Colonic mucosa (tissue), 4 donors: ENCODE measurements at regions not wholly inside any gene's neighbourhood (a gene's known extent, or its start where the extent isn't known, plus 50 kb on each side); places are given as distances from the start of the nearest gene placed in this dataset.

Source experiments
- DNase-seq: peaks from one replicate; pipeline ENCODE4 v3.0.0-alpha.2; 2020
- H3K27ac ChIP-seq: fragments of 200-600 bp; one replicate; pipeline ENCODE4 v1.8.0; 2021
- H3K27me3 ChIP-seq: fragments of 200-600 bp; one replicate; pipeline ENCODE4 v1.8.0; 2021
- H3K36me3 ChIP-seq: fragments of 200-600 bp; one replicate; pipeline ENCODE4 v1.8.0; 2021
- H3K4me1 ChIP-seq: fragments of 200-600 bp; one replicate; pipeline ENCODE4 v1.8.0; 2021; ENCODE audit warnings: mild to moderate bottlenecking
- H3K4me3 ChIP-seq: fragments of 200-600 bp; one replicate; pipeline ENCODE4 v1.8.0; 2021
- H3K9ac ChIP-seq, 2 donors: one replicate each; pipeline ENCODE4 v1.7.0; 2013; ENCODE audit warnings: control low read depth in 2 of 2, low read depth in 2 of 2, low read length in 2 of 2
- H3K9me3 ChIP-seq: fragments of 200-600 bp; one replicate; pipeline ENCODE4 v1.8.0; 2021
- intact Hi-C: fragments of 100-400 bp; cut with DNase I; formaldehyde crosslinking; loops from one replicate; pipeline ENCODE4 v1.14.1; 2022
- TF ChIP-seq, protein P1 (sequence below): fragments of 200-600 bp; IDR thresholded peaks from one replicate; pipeline ENCODE4 v1.8.0; 2022; ENCODE audit warnings: antibody characterized with exemption, mild to moderate bottlenecking
- donor health status: healthy.
- donor health status: DM: no; HTN: no; CAD: no.
- donor health status: DM: no; HTN: no; CAD: no.

DNA sequence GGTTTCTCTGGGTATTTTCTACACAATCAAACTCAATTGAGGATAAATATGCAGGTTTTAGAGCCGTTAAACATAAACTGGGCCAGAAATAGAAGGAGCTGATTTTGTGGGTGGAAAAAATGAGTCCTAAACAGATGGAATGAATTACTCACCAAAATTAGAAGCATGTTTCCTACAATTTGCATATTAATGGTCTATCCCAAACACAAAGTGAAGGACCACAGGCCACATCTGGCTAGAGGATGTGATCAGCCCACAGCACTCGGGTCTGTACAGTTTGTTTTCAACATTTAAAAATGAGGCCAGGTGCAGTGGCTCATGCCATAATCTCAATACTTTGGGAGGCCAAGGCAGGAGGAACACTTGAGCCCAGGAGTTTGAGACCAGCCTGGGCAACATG is 296.3 kb downstream of the PREX1 start:
- Histone ChIP-seq H3K4me3 (no peak overlapping the region), H3K4me1 (no peaks in the 10 kb centered on the region), H3K27ac (no peak overlapping the region), H3K27me3 (no peaks in the 10 kb centered on the region), H3K9me3 (no peaks in the 10 kb centered on the region), H3K9ac (no peak overlapping the region), H3K36me3 (no peaks in the 10 kb centered on the region)
- TF ChIP-seq, protein P1, sequence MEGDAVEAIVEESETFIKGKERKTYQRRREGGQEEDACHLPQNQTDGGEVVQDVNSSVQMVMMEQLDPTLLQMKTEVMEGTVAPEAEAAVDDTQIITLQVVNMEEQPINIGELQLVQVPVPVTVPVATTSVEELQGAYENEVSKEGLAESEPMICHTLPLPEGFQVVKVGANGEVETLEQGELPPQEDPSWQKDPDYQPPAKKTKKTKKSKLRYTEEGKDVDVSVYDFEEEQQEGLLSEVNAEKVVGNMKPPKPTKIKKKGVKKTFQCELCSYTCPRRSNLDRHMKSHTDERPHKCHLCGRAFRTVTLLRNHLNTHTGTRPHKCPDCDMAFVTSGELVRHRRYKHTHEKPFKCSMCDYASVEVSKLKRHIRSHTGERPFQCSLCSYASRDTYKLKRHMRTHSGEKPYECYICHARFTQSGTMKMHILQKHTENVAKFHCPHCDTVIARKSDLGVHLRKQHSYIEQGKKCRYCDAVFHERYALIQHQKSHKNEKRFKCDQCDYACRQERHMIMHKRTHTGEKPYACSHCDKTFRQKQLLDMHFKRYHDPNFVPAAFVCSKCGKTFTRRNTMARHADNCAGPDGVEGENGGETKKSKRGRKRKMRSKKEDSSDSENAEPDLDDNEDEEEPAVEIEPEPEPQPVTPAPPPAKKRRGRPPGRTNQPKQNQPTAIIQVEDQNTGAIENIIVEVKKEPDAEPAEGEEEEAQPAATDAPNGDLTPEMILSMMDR, result no peak
- intact Hi-C loops, result no loop called here
- peak; percentile 3 for DNase-seq

DNA sequence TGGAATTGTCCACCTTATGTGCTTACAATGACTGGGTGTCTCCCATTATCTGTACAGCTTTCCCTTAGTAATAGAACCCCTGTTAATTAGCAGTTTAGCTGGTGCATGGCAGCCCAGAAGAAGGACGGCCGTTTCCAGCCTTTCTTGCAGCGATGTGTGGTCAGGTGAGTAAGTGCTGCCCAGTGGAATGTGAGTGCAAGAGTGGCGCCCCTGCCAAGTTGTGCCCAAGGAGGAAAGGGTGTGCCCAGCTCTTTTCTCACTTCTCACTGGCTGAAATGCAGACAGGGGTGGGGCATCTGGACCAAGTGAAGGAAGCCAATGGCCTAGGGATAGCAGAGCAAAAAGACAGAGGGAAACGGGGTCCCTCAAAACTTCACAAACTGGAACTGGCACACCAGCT is 296.8 kb downstream of the PREX1 start:
- Histone ChIP-seq H3K9me3 (no peaks in the 10 kb centered on the region), H3K27me3 (no peaks in the 10 kb centered on the region), H3K4me3 (no peak overlapping the region), H3K36me3 (no peaks in the 10 kb centered on the region), H3K9ac (no peak overlapping the region), H3K4me1 (no peaks in the 10 kb centered on the region), H3K27ac (no peak overlapping the region)
- TF ChIP-seq, protein P1, result no peak
- intact Hi-C loops, result no loop called here
- no peak for DNase-seq

DNA sequence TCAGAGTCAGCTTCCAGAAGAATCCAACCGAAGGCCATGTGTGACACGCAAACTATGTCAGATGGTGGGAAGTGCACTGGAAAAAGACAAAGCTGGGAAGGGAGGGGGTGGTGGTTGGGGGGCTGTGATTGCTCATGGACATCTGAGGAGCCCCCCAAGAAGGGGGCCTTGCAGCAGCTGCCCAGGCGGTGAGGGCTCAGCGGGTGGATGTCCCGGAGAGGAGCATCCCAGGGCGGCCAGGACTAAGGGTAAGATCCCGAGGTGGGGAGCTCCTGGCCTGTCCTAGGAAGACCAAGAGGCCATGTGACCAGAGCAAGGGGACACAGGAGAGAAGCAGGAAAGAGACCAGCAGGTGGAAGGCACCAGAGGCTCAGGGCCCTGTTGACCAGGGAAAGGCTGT is 299.5 kb downstream of the PREX1 start:
- TF ChIP-seq, protein P1, result no peak
- no peak for DNase-seq

DNA sequence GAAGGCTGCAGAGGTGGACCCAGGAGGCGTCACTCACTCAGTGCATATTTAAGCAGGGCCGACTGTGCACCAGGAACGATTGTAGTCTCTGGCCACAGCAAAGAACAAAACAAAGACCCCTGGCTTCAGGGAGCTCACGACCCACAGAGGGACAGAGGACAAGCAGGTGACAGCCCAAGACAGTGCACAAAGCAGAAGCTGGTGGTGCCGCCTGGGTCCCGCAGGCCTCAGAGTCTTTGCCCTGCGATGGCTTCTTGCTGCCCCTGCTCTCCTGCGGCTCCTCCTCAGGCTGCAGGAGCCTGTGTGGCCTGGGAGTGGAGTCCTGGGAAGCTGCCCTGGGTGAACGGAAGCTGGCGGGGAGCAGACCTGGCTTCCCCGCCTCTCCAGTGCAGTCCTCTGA is 300.0 kb downstream of the PREX1 start:
- H3K27me3 ChIP-seq, result no peaks in the 10 kb centered on the region
- H3K9me3 ChIP-seq, result no peaks in the 10 kb centered on the region
- no peaks in the 10 kb centered on the region for H3K4me1 ChIP-seq
- no peaks in the 10 kb centered on the region for H3K36me3 ChIP-seq
- TF ChIP-seq, protein P1, result no peak
- H3K4me3 ChIP-seq, result no peak overlapping the region
- DNase-seq, result peak; percentile 7
- no peak overlapping the region for H3K9ac ChIP-seq
- intact Hi-C loops, result no loop called here
- H3K27ac ChIP-seq, result no peak overlapping the region

More for the DNA sequence above, 299.5 kb downstream of the PREX1 start:
- H3K4me3 ChIP-seq, result no peak overlapping the region
- intact Hi-C loops, result no loop called here
- H3K9ac ChIP-seq, result no peak overlapping the region
- H3K9me3 ChIP-seq, result no peaks in the 10 kb centered on the region
- H3K4me1 ChIP-seq, result no peaks in the 10 kb centered on the region
- H3K27me3 ChIP-seq, result no peaks in the 10 kb centered on the region
- H3K36me3 ChIP-seq, result no peaks in the 10 kb centered on the region
- H3K27ac ChIP-seq, result no peak overlapping the region

DNA sequence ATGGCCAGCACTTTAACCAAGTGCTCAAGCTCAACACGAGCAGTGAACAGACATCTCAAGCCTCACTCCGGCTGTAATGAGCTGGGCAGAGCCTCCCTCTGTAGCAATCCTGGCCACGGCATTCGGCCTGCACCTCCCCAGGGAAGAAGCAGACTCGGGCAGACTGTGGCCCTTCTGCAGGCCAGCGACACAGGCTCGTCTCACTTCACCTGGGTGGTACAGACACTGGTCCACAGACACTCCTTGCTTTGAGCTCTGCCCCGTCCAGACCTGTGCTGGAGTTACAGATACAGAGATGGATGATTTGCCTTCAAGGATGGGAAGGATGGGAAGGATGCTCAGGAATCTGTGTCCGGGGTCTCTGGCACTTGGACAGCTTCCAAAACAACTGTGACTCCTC is 300.9 kb downstream of the PREX1 start:
- peak; percentile 6 for DNase-seq
- intact Hi-C loops, result no loop called here
- no peak overlapping the region for H3K4me3 ChIP-seq
- H3K4me1 ChIP-seq, result no peaks in the 10 kb centered on the region
- H3K27me3 ChIP-seq, result no peaks in the 10 kb centered on the region
- no peaks in the 10 kb centered on the region for H3K36me3 ChIP-seq
- H3K27ac ChIP-seq, result no peak overlapping the region
- TF ChIP-seq, protein P1, result no peak
- no peak overlapping the region for H3K9ac ChIP-seq
- no peaks in the 10 kb centered on the region for H3K9me3 ChIP-seq

DNA sequence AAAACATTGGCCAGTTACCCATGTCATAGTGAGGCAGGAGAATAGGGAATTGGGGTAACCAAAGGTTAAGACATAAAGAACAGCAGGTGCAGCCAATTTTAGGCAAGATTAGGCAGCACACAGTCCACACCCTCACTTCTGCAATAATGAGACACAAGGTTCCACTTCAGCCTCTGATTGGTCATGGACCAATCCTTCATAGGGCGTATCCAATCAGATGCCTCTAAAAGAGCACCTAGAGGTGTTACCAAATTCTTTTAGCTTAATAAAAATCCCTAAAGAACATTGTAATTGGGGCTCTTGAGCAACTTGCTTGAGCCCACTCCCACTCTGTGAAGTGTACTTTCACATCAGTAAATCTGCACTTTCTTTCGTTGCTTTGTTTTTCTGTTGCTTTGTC is 302.4 kb downstream of the PREX1 start:
- intact Hi-C loops, result no loop called here
- no peak for DNase-seq
- no peaks in the 10 kb centered on the region for H3K27me3 ChIP-seq
- no peak overlapping the region for H3K9ac ChIP-seq
- H3K9me3 ChIP-seq, result no peaks in the 10 kb centered on the region
- no peak overlapping the region for H3K4me3 ChIP-seq
- TF ChIP-seq, protein P1, result no peak
- H3K27ac ChIP-seq, result no peak overlapping the region
- no peaks in the 10 kb centered on the region for H3K36me3 ChIP-seq
- no peaks in the 10 kb centered on the region for H3K4me1 ChIP-seq
